CD14-positive monocyte (primary cell): ENCODE measurements at regions not wholly inside any gene's neighbourhood (a gene's known extent, or its start where the extent isn't known, plus 50 kb on each side); places are given as distances from the start of the nearest gene placed in this dataset.

Experiments
- DNase-seq, 3 donors: peaks; one replicate each; pipeline ENCODE4 v3.0.0-alpha.2; 2011 to 2022
- H2AFZ ChIP-seq: 2 replicates; pipeline ENCODE4 v1.6.0; 2012; ENCODE audit warnings: mild to moderate bottlenecking, low read depth, low read length, inconsistent platforms; ENCODE audit not compliant: insufficient read depth, poor library complexity, severe bottlenecking
- H3K27ac ChIP-seq, 2 donors: 1 replicate in 1 of 2; 2 replicates in 1 of 2; pipeline ENCODE4 v1.5.1; 2012 to 2013; ENCODE audit warnings: low read length in 2 of 2, control low read depth in 1 of 2, inconsistent platforms in 1 of 2, low read depth in 1 of 2, mild to moderate bottlenecking in 1 of 2
- H3K27me3 ChIP-seq, 2 donors: one replicate each; pipeline versions ENCODE4 v1.6.0 to v1.6.1; 2011 to 2013; ENCODE audit warnings: low read length in 2 of 2; ENCODE audit not compliant: control insufficient read depth in 2 of 2, insufficient read depth in 2 of 2
- H3K36me3 ChIP-seq, 2 donors: replicated peaks in 1 of 2; 1 replicate in 1 of 2; 2 replicates in 1 of 2; pipeline versions ENCODE4 v1.5.1 to v1.6.1; 2012 to 2013; ENCODE audit warnings: low read length in 2 of 2, control low read depth in 1 of 2, inconsistent platforms in 1 of 2, mild to moderate bottlenecking in 1 of 2; ENCODE audit not compliant: insufficient read depth in 2 of 2, control insufficient read depth in 1 of 2
- H3K4me1 ChIP-seq, 2 donors: 1 replicate in 1 of 2; 2 replicates in 1 of 2; pipeline versions ENCODE4 v1.5.1 to v1.6.1; 2012 to 2013; ENCODE audit warnings: low read length in 2 of 2, control low read depth in 1 of 2, inconsistent platforms in 1 of 2, mild to moderate bottlenecking in 1 of 2, moderate library complexity in 1 of 2; ENCODE audit not compliant: insufficient read depth in 2 of 2, control insufficient read depth in 1 of 2
- H3K4me2 ChIP-seq: replicated peaks from 2 replicates; pipeline ENCODE3; 2012; ENCODE audit warnings: low read length, moderate library complexity, mild to moderate bottlenecking; ENCODE audit not compliant: poor library complexity, severe bottlenecking; ENCODE audit errors: extremely low read depth
- H3K4me3 ChIP-seq, 3 experiments: fragments of 200-600 bp in 1 of 3; sonication (generic) in 1 of 3; replicated peaks in 1 of 3; 1 replicate in 2 of 3; 2 replicates in 1 of 3; pipeline ENCODE4 v1.5.1; 2011 to 2013; ENCODE audit warnings: low read length in 3 of 3, mild to moderate bottlenecking in 3 of 3, control low read depth in 2 of 3, low read depth in 2 of 3, inconsistent platforms in 1 of 3, moderate library complexity in 1 of 3
- H3K79me2 ChIP-seq: 2 replicates; pipeline ENCODE4 v1.6.0; 2012; ENCODE audit warnings: mild to moderate bottlenecking, control low read depth, inconsistent platforms, low read length, moderate library complexity; ENCODE audit not compliant: insufficient read depth
- H3K9ac ChIP-seq: 2 replicates; pipeline ENCODE4 v1.6.0; 2017; ENCODE audit warnings: low read length, mild to moderate bottlenecking; ENCODE audit not compliant: insufficient read depth, poor library complexity, severe bottlenecking
- H3K9me3 ChIP-seq, 2 donors: replicated peaks in 1 of 2; 1 replicate in 1 of 2; 2 replicates in 1 of 2; pipeline versions ENCODE4 v1.5.1 to v1.6.1; 2012 to 2013; ENCODE audit warnings: low read length in 2 of 2, control low read depth in 1 of 2; ENCODE audit not compliant: control insufficient read depth in 1 of 2, insufficient read depth in 1 of 2
- H4K20me1 ChIP-seq: 2 replicates; pipeline ENCODE4 v1.6.0; 2012; ENCODE audit warnings: mild to moderate bottlenecking, low read length, control low read depth, moderate library complexity; ENCODE audit not compliant: insufficient read depth
- H3K27ac Mint-ChIP-seq, 7 donors: one replicate each; pipeline ENCODE4 v1.8.0; 2020; ENCODE audit warnings: mild to moderate bottlenecking in 7 of 7, mixed read lengths in 7 of 7, moderate library complexity in 6 of 7, inconsistent platforms in 2 of 7
- H3K27me3 Mint-ChIP-seq, 3 donors: one replicate each; pipeline ENCODE4 v1.8.0; 2021 to 2022; ENCODE audit warnings: low read depth in 3 of 3, mild to moderate bottlenecking in 3 of 3, mixed read lengths in 3 of 3, moderate library complexity in 3 of 3, inconsistent platforms in 1 of 3
- H3K36me3 Mint-ChIP-seq, 2 donors: one replicate each; pipeline ENCODE4 v1.8.0; 2020; ENCODE audit warnings: mixed read lengths in 2 of 2, inconsistent platforms in 1 of 2, mild to moderate bottlenecking in 1 of 2
- H3K4me1 Mint-ChIP-seq: one replicate; pipeline ENCODE4 v1.8.0; 2020; ENCODE audit warnings: mild to moderate bottlenecking, mixed read lengths
- H3K4me3 Mint-ChIP-seq, 2 donors: one replicate each; pipeline ENCODE4 v1.8.0; 2020; ENCODE audit warnings: mild to moderate bottlenecking in 2 of 2, mixed read lengths in 2 of 2, moderate library complexity in 1 of 2
- H3K9me3 Mint-ChIP-seq, 7 donors: one replicate each; pipeline ENCODE4 v1.8.0; 2020 to 2022; ENCODE audit warnings: mixed read lengths in 7 of 7, mild to moderate bottlenecking in 6 of 7, moderate library complexity in 6 of 7, inconsistent platforms in 2 of 7
- WGBS: methylation state at CpG from one replicate; pipeline ENCODE4 v1.1.5; 2013; ENCODE audit warnings: missing lambda C conversion rate; ENCODE audit not compliant: insufficient coverage; 5-methylcytosine and 5-hydroxymethylcytosine counted together
- intact Hi-C, 2 donors: fragments of 100-400 bp; cut with micrococcal nuclease; formaldehyde crosslinking; loops; one replicate each; pipeline versions ENCODE4 v1.15.0 to v1.15.1; 2023
- TF ChIP-seq, protein P1 (sequence below): fragments of 200-600 bp; IDR thresholded peaks from one replicate; pipeline ENCODE4 v1.8.0; 2022; ENCODE audit warnings: antibody characterized with exemption, mild to moderate bottlenecking

- no peak overlapping the region for H3K4me3 ChIP-seq
- TF ChIP-seq, protein P1, sequence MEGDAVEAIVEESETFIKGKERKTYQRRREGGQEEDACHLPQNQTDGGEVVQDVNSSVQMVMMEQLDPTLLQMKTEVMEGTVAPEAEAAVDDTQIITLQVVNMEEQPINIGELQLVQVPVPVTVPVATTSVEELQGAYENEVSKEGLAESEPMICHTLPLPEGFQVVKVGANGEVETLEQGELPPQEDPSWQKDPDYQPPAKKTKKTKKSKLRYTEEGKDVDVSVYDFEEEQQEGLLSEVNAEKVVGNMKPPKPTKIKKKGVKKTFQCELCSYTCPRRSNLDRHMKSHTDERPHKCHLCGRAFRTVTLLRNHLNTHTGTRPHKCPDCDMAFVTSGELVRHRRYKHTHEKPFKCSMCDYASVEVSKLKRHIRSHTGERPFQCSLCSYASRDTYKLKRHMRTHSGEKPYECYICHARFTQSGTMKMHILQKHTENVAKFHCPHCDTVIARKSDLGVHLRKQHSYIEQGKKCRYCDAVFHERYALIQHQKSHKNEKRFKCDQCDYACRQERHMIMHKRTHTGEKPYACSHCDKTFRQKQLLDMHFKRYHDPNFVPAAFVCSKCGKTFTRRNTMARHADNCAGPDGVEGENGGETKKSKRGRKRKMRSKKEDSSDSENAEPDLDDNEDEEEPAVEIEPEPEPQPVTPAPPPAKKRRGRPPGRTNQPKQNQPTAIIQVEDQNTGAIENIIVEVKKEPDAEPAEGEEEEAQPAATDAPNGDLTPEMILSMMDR = no peak
- H3K4me1 ChIP-seq = peaks cover 7 to 18% of the 10 kb centered on the region in 2 donors
- WGBS = 100% methylated on average over 1 of the region's 3 CpGs
- no peak overlapping the region for H3K27ac ChIP-seq
- DNase-seq = no peak
- Mint-ChIP-seq H3K4me3 (no peak overlapping the region), H3K36me3 (no peaks in the 10 kb centered on the region), H3K9me3 (peaks cover 0 to 5% (median 0%) of the 10 kb centered on the region in 7 donors), H3K4me1 (peaks cover 16% of the 10 kb centered on the region), H3K27ac (no peak overlapping the region), H3K27me3 (no peaks in the 10 kb centered on the region)
- H3K79me2 ChIP-seq = no peaks in the 10 kb centered on the region
- H3K9me3 ChIP-seq = peaks cover 0 to under 1% of the 10 kb centered on the region in 2 donors
- no peaks in the 10 kb centered on the region for H4K20me1 ChIP-seq
- no peaks in the 10 kb centered on the region for H3K27me3 ChIP-seq
- no peak overlapping the region for H3K9ac ChIP-seq
- no peak overlapping the region for H2AFZ ChIP-seq
- H3K4me2 ChIP-seq = no peak overlapping the region
- H3K36me3 ChIP-seq = no peaks in the 10 kb centered on the region
- intact Hi-C loops = no loop called here
Measured at GRCh38 chr20:23273776-23274175, 76.8 kb upstream of the NXT1 start.

DNA sequence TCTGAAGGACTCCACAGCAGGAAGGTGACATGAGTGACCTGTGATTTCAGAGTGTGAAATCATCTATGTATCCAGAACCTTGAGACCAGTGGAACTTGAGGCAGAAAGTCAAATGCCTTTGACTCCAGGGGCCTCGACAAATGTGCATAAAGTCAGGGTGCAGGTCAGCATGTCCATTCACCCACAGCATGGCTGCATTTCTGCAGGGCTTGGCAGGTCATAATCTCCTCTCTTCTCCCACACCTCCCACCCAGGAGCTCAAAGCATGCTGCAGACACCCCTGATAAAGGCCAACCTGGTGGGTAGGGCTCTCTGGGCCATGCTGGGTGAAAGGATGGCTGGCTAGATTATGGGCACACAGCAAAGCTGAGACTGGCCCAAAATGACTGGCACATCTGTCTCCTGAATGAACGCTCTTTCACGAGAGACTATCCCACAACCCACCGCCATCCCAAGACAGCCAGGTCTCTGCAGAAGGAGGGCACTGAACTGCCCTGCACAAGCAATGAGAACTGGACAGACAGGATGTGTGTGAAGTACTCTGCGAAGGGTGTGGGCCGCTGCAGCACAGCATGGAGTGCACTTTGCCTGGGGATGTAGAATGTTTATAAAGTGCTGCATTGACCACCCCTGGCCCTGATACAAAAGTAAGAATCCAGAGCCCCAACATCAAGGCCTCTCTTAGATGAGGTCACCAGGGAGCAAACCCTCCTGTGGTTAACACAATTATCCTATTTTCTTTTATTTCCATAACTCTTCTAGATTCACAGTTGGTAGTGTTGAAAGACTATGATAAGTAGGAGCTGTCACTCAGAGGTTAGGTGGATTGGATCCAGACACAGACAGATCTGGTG lies 78.2 kb upstream of the NXT1 start:
- Histone ChIP-seq H3K9me3 (peaks cover 0 to 8% of the 10 kb centered on the region in 2 donors), H3K4me1 (peaks cover 2 to 7% of the 10 kb centered on the region in 2 donors), H3K79me2 (no peaks in the 10 kb centered on the region), H3K4me3 (no peak overlapping the region), H3K27me3 (no peaks in the 10 kb centered on the region), H3K27ac (no peak overlapping the region), H3K36me3 (no peaks in the 10 kb centered on the region), H3K4me2 (no peak overlapping the region), H2AFZ (no peak overlapping the region), H4K20me1 (no peaks in the 10 kb centered on the region), H3K9ac (no peak overlapping the region)
- Mint-ChIP-seq H3K4me3 (no peak overlapping the region), H3K27me3 (no peaks in the 10 kb centered on the region), H3K9me3 (peaks cover 0 to 12% (median 3%) of the 10 kb centered on the region in 7 donors), H3K36me3 (no peaks in the 10 kb centered on the region), H3K4me1 (peaks cover 9% of the 10 kb centered on the region), H3K27ac (no peak overlapping the region)
- 100% methylated on average over 1 of the region's 6 CpGs for WGBS
- TF ChIP-seq, protein P1 = no peak
- no peak for DNase-seq
- intact Hi-C loops = no loop called here
